Stomach (tissue), 4 donors: ENCODE measurements at regions not wholly inside any gene's neighbourhood (a gene's known extent, or its start where the extent isn't known, plus 50 kb on each side); places are given as distances from the start of the nearest gene placed in this dataset.

ENCODE experiments used
- POLR2AphosphoS5 ChIP-seq, 3 donors: sonication (generic); formaldehyde crosslinking; IDR thresholded peaks; one replicate each; pipeline ENCODE4 v1.6.1; 2016; ENCODE audit warnings: antibody characterized with exemption in 3 of 3
- TF ChIP-seq, protein P1 (sequence below), 7 experiments: fragments of 450-650 bp in 4 of 7; fragments of 200-600 bp in 3 of 7; sonication (generic) in 3 of 7; IDR thresholded peaks; one replicate each; pipeline ENCODE4 v1.5.1; 2016 to 2019; ENCODE audit warnings: antibody characterized with exemption in 7 of 7, control low read depth in 2 of 7, mild to moderate bottlenecking in 1 of 7

DNA sequence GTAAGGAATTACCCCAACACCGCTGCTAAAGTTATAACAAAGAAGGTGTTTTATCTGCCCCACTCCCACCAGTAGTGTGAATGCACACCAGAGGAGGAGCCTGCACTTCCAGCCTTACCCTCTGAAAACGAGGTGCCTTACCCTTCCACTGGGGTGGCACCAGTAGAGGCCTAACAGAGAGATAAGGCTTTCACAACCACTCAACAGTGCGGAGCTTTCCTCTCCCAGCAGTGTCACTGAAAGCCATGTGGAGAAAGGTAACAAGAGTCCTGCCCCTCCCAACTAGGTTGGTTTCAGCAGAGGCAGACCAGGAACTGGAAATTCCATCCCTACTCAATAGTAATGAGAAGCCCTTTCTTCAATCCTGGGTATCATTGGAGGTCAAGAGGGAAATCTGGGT lies 539.2 kb downstream of the VGLL3 start:
- TF ChIP-seq, protein P1, sequence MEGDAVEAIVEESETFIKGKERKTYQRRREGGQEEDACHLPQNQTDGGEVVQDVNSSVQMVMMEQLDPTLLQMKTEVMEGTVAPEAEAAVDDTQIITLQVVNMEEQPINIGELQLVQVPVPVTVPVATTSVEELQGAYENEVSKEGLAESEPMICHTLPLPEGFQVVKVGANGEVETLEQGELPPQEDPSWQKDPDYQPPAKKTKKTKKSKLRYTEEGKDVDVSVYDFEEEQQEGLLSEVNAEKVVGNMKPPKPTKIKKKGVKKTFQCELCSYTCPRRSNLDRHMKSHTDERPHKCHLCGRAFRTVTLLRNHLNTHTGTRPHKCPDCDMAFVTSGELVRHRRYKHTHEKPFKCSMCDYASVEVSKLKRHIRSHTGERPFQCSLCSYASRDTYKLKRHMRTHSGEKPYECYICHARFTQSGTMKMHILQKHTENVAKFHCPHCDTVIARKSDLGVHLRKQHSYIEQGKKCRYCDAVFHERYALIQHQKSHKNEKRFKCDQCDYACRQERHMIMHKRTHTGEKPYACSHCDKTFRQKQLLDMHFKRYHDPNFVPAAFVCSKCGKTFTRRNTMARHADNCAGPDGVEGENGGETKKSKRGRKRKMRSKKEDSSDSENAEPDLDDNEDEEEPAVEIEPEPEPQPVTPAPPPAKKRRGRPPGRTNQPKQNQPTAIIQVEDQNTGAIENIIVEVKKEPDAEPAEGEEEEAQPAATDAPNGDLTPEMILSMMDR (IDR thresholded peaks at IDR 0.05): no peak
- TF ChIP-seq POLR2AphosphoS5 (IDR thresholded peaks at IDR 0.05): no peak
